ENCODE measurements at regions not wholly inside any gene's neighbourhood (a gene's known extent, or its start where the extent isn't known, plus 50 kb on each side); places are given as distances from the start of the nearest gene placed in this dataset.

DNA sequence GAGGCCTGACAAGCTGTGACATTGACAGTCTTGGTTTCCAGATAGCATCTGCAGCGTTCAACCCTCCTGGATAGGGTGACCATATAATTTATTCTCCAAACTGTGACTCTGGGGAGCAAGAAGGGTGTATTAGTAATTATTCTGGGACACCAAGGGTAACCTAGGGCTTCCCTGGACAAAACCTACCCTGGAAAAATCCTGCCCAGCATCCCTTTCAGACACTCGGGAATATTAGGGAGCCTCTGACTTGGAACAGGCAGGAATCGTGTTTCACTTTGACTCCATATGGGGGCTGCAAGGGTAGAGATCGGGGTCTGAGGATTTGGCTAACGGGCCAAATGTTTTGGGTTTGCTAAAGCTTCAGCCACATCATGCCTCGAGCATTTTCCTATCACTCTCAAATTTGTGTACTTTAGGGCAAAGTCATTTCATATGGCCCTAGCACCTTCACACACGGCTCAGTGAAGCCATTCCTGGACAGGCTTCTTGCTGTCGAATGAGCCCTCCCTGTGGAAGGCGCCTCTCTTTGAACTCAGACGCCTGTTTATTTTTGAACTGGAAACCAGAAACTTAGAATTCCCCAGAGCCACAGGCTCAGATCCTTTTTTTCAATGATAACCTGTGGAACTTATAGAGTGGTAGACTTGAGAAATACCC lies 129.9 kb downstream of the DDX1 start:
- Mint-ChIP-seq H3K4me3 (ENCODE audit: unreplicated experiment) (no peak overlapping the region), H3K36me3 (ENCODE audit: low read depth, unreplicated experiment) (no peaks in the 10 kb centered on the region), H3K27ac (ENCODE audit: unreplicated experiment) (no peak overlapping the region), H3K9me3 (ENCODE audit: unreplicated experiment) (peaks cover 10% of the 10 kb centered on the region), H3K4me1 (ENCODE audit: low read depth, unreplicated experiment) (peaks cover 7% of the 10 kb centered on the region), H3K27me3 (ENCODE audit: low read depth, unreplicated experiment) (peaks cover 65% of the 10 kb centered on the region)
- Histone ChIP-seq H3K9me3 (ENCODE audit: insufficient read depth, low read depth, low read length) (no peaks in the 10 kb centered on the region), H3K4me1 (ENCODE audit: insufficient read depth, low read length) (no peaks in the 10 kb centered on the region), H3K27me3 (ENCODE audit: insufficient read depth, low read length) (peaks cover 7% of the 10 kb centered on the region), H3K36me3 (ENCODE audit: insufficient read depth, low read length) (no peaks in the 10 kb centered on the region), H3K4me2 (ENCODE audit: low read length) (no peak overlapping the region), H3K27ac (ENCODE audit: low read depth, low read length) (no peak overlapping the region), H4K20me1 (ENCODE audit: insufficient read depth, low read length) (no peaks in the 10 kb centered on the region), H3K79me2 (ENCODE audit: insufficient read depth, low read length) (no peaks in the 10 kb centered on the region), H2AFZ (ENCODE audit: low read depth, low read length) (no peak overlapping the region), H3K4me3 (ENCODE audit: insufficient read depth, low read depth, low read length) (no peak overlapping the region), H3K9ac (ENCODE audit: low read length) (no peak overlapping the region)
- DNase-seq (ENCODE audit: low read depth) (no peak), FAIRE-seq (no peak)
- TF ChIP-seq EZH2 (IDR thresholded peaks at IDR 0.05; ENCODE audit: insufficient read depth, low read length), result no peak
- no peak for TF ChIP-seq CTCF (IDR thresholded peaks at IDR 0.05; ENCODE audit: insufficient read depth, low read depth, low read length)

- Histone ChIP-seq H3K4me3 (ENCODE audit: insufficient read depth, low read depth, low read length) (no peak overlapping the region), H3K27ac (ENCODE audit: low read depth, low read length) (no peak overlapping the region), H3K4me2 (ENCODE audit: low read length) (no peak overlapping the region), H3K27me3 (ENCODE audit: insufficient read depth, low read length) (peaks cover 8% of the 10 kb centered on the region), H2AFZ (ENCODE audit: low read depth, low read length) (no peak overlapping the region), H3K4me1 (ENCODE audit: insufficient read depth, low read length) (no peaks in the 10 kb centered on the region), H3K9me3 (ENCODE audit: insufficient read depth, low read depth, low read length) (no peaks in the 10 kb centered on the region), H3K36me3 (ENCODE audit: insufficient read depth, low read length) (no peaks in the 10 kb centered on the region), H4K20me1 (ENCODE audit: insufficient read depth, low read length) (no peaks in the 10 kb centered on the region), H3K9ac (ENCODE audit: low read length) (no peak overlapping the region), H3K79me2 (ENCODE audit: insufficient read depth, low read length) (no peaks in the 10 kb centered on the region)
- Mint-ChIP-seq H3K4me1 (ENCODE audit: low read depth, unreplicated experiment) (no peaks in the 10 kb centered on the region), H3K9me3 (ENCODE audit: unreplicated experiment) (peaks cover 6% of the 10 kb centered on the region), H3K27ac (ENCODE audit: unreplicated experiment) (no peak overlapping the region), H3K27me3 (ENCODE audit: low read depth, unreplicated experiment) (peaks cover 65% of the 10 kb centered on the region), H3K4me3 (ENCODE audit: unreplicated experiment) (no peak overlapping the region), H3K36me3 (ENCODE audit: low read depth, unreplicated experiment) (no peaks in the 10 kb centered on the region)
- TF ChIP-seq EZH2 (IDR thresholded peaks at IDR 0.05; ENCODE audit: insufficient read depth, low read length), result no peak
- no peak for TF ChIP-seq CTCF (IDR thresholded peaks at IDR 0.05; ENCODE audit: insufficient read depth, low read depth, low read length)
- FAIRE-seq, result no peak
- no peak for DNase-seq (ENCODE audit: low read depth)
These were observed 131.3 kb downstream of the DDX1 start for GRCh38 chr2:15722980-15723379.

GRCh38 chr2:15724235-15724634 lies 132.6 kb downstream of the DDX1 start:
- Histone ChIP-seq H3K4me2 (ENCODE audit: low read length) (no peak overlapping the region), H3K79me2 (ENCODE audit: insufficient read depth, low read length) (no peaks in the 10 kb centered on the region), H3K9ac (ENCODE audit: low read length) (no peak overlapping the region), H3K27ac (ENCODE audit: low read depth, low read length) (no peak overlapping the region), H3K36me3 (ENCODE audit: insufficient read depth, low read length) (no peaks in the 10 kb centered on the region), H3K9me3 (ENCODE audit: insufficient read depth, low read depth, low read length) (no peaks in the 10 kb centered on the region), H3K27me3 (ENCODE audit: insufficient read depth, low read length) (peaks cover 15% of the 10 kb centered on the region), H3K4me3 (ENCODE audit: insufficient read depth, low read depth, low read length) (no peak overlapping the region), H2AFZ (ENCODE audit: low read depth, low read length) (no peak overlapping the region), H4K20me1 (ENCODE audit: insufficient read depth, low read length) (no peaks in the 10 kb centered on the region), H3K4me1 (ENCODE audit: insufficient read depth, low read length) (no peaks in the 10 kb centered on the region)
- Mint-ChIP-seq H3K27ac (ENCODE audit: unreplicated experiment) (no peak overlapping the region), H3K4me1 (ENCODE audit: low read depth, unreplicated experiment) (no peaks in the 10 kb centered on the region), H3K27me3 (ENCODE audit: low read depth, unreplicated experiment) (peaks cover 60% of the 10 kb centered on the region), H3K4me3 (ENCODE audit: unreplicated experiment) (no peak overlapping the region), H3K9me3 (ENCODE audit: unreplicated experiment) (peaks cover 6% of the 10 kb centered on the region), H3K36me3 (ENCODE audit: low read depth, unreplicated experiment) (no peaks in the 10 kb centered on the region)
- no peak for DNase-seq (ENCODE audit: low read depth)
- FAIRE-seq, result no peak
- TF ChIP-seq EZH2 (IDR thresholded peaks at IDR 0.05; ENCODE audit: insufficient read depth, low read length), result no peak
- TF ChIP-seq CTCF (IDR thresholded peaks at IDR 0.05; ENCODE audit: insufficient read depth, low read depth, low read length), result no peak

Measured in astrocyte (in vitro differentiated cells and primary cell).